ENCODE measurements at regions not wholly inside any gene's neighbourhood (a gene's known extent, or its start where the extent isn't known, plus 50 kb on each side); places are given as distances from the start of the nearest gene placed in this dataset.

DNA sequence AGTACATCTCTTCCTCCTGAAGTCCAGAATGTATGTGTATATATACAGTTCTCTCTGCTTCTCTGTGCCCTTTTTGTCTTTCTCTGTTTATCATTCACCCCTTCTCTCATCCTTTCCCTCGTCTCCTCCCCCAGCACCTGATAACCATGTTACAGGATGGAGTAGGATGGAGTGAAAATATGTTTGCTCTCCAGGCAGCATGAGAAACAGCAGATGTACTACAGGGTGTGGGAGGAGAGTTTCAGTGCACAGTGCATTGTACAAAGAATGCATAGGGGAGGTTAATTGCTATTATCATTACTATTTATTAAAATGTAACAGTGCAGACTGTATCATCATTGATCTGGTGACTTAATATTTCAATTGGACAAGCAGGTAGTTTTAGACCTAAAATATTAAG, 104.5 kb downstream of the MFAP3L start:
- TF ChIP-seq, protein P1, sequence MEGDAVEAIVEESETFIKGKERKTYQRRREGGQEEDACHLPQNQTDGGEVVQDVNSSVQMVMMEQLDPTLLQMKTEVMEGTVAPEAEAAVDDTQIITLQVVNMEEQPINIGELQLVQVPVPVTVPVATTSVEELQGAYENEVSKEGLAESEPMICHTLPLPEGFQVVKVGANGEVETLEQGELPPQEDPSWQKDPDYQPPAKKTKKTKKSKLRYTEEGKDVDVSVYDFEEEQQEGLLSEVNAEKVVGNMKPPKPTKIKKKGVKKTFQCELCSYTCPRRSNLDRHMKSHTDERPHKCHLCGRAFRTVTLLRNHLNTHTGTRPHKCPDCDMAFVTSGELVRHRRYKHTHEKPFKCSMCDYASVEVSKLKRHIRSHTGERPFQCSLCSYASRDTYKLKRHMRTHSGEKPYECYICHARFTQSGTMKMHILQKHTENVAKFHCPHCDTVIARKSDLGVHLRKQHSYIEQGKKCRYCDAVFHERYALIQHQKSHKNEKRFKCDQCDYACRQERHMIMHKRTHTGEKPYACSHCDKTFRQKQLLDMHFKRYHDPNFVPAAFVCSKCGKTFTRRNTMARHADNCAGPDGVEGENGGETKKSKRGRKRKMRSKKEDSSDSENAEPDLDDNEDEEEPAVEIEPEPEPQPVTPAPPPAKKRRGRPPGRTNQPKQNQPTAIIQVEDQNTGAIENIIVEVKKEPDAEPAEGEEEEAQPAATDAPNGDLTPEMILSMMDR (IDR thresholded peaks at IDR 0.05) = no peak
- TF ChIP-seq POLR2AphosphoS5 (IDR thresholded peaks at IDR 0.05) = no peak

All from suprapubic skin (tissue), 3 donors.